AG10803 (cell line): ENCODE measurements at regions not wholly inside any gene's neighbourhood (a gene's known extent, or its start where the extent isn't known, plus 50 kb on each side); places are given as distances from the start of the nearest gene placed in this dataset.
A peak's percentile ranks its signal among the peaks of the same experiment; 100 is the strongest.

Experiments
- DNase-seq: peaks from one replicate; pipeline ENCODE4 v3.0.0; 2010; ENCODE audit warnings: low read depth
- H3K4me3 ChIP-seq: 2 replicates; pipeline ENCODE4 v1.5.1; 2011; ENCODE audit warnings: mild to moderate bottlenecking, low read length, control low read depth
- TF ChIP-seq, protein P1 (sequence below): conservative IDR thresholded peaks from 2 replicates; pipeline ENCODE4 v1.5.1; 2011; ENCODE audit warnings: mild to moderate bottlenecking, low read length, control low read depth, inconsistent platforms

DNA sequence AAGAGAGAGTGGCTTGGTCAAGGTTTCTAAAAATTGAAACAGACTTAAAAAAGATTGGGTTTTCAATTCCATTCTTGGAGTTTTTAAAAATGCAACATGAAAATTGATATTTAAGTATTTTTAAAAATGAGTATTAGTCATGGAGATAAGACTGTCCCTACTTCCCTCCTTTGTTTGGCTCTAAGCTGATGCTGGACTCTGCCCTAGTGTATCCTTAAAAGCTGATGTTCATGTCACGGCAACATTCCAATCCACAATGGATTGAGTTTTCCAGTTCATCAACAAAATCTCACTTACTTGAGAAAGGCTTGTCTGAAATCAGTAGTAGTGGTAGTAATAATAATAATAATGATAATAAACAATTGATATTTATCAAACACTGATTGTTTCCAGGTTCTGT is 119.0 kb upstream of the SLC38A2 start:
- DNase-seq: no peak
- TF ChIP-seq, protein P1, sequence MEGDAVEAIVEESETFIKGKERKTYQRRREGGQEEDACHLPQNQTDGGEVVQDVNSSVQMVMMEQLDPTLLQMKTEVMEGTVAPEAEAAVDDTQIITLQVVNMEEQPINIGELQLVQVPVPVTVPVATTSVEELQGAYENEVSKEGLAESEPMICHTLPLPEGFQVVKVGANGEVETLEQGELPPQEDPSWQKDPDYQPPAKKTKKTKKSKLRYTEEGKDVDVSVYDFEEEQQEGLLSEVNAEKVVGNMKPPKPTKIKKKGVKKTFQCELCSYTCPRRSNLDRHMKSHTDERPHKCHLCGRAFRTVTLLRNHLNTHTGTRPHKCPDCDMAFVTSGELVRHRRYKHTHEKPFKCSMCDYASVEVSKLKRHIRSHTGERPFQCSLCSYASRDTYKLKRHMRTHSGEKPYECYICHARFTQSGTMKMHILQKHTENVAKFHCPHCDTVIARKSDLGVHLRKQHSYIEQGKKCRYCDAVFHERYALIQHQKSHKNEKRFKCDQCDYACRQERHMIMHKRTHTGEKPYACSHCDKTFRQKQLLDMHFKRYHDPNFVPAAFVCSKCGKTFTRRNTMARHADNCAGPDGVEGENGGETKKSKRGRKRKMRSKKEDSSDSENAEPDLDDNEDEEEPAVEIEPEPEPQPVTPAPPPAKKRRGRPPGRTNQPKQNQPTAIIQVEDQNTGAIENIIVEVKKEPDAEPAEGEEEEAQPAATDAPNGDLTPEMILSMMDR: no peak
- H3K4me3 ChIP-seq: no peak overlapping the region

DNA sequence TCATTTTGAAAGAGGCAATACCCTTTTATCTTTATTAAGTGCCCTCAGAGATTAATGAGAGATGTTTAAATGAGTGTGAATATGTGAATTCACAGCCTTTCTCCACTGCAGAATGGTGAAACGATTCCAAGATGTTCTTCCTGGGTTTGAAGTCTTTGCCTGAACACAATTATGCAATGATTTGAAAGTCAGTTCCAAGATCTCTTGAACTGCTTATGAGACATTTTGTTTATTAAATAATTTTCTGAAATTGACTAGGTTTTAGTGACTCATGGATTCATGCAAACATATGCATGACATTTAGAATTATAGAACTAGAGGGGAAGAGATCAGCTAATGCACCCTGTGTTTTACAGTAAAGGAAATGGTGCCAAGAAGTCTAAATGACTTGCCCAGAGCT is 118.1 kb upstream of the SLC38A2 start:
- TF ChIP-seq, protein P1: no peak

DNA sequence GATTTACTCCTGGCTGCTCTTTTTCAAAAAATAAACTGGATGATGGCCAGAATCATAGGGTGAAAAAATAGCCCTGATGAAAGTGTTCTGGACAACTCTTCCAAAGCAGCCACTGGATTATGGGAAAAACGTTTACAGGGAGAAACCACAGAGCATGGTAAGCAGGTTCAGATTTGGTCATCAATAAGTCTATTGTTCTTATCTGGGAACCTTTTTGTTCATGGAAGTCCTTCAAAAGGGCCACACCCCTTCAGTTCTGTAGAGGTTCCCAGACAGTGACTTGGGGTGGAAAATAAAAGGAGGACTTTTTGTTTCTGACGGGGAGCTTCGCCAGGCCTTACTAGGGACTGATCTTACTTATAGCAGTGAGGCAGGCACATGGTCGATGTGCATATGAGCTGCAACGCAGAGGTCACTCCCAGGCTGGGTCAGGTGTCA is 117.4 kb upstream of the SLC38A2 start:
- peak; percentile 26 for DNase-seq
- H3K4me3 ChIP-seq: no peak overlapping the region
- TF ChIP-seq, protein P1: no peak

More for the DNA sequence above, 118.1 kb upstream of the SLC38A2 start:
- no peak overlapping the region for H3K4me3 ChIP-seq
- peak; percentile 75 for DNase-seq

DNA sequence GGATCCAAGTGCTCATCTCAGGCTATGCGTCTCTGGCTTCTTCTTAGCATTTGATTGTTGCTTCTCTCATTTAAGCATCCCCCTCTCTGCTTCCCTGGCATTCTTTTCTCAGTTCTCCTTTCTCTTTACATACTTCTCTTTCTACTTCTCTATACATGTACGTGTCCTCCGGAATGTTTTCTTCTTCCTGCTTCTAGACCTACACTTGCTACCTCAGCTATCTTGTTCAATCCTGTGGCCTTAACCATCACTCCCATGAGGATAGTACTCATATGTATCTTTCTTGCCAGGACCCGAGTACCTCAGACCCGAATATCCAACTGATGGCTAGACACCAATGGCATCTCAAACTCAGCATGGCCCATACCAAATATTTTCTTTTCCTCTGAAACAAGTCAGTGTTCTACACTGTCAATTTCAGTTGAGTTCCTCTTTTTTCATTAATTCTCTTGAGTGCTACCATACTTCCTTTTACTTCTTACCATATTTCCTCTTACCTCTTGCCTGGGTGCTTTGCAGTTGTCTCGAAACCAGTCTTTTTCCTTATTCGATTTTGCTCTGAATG is 115.1 kb upstream of the SLC38A2 start:
- TF ChIP-seq, protein P1: no peak
- no peak for DNase-seq
- no peak overlapping the region for H3K4me3 ChIP-seq

DNA sequence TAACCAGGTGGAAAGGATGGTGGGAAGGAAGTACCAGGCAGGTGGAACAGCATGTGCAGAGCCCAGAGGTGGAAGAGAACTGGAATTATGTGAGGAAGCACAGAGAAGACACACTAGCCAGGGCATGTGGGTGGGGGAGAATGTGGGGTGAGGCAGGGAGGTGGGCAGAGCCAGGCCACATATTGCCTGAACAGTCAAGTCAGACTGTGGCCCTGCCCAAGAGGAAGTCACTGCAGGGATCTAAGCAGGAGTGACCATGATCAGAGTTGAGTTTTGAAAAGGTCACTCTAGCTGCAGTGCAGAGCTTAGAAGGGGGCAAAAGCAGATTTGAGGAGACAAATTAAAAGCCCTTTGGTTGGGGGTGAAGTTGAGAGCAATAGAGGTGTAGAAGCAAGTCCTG is 114.0 kb upstream of the SLC38A2 start:
- TF ChIP-seq, protein P1: no peak
- DNase-seq: no peak
- no peak overlapping the region for H3K4me3 ChIP-seq

DNA sequence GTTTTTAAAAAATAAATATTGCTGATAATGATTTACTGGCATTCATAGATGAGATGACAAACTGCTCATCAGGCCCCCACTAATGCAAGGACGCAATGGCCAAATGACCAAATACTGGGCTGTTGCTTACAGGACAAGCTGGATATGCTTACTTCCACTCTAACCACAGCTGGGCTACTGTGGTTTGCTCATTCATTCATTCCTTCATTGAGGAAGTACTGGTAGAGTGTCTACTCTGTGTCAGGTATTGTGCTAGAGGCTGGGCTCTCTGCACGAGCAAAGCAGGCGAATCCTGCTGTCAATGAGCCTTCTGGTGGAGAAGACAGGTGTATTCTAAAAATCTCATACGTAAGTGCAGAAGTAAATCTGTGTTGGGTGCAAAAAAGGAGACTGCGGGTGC is 113.3 kb upstream of the SLC38A2 start:
- no peak for DNase-seq
- TF ChIP-seq, protein P1: no peak
- no peak overlapping the region for H3K4me3 ChIP-seq

DNA sequence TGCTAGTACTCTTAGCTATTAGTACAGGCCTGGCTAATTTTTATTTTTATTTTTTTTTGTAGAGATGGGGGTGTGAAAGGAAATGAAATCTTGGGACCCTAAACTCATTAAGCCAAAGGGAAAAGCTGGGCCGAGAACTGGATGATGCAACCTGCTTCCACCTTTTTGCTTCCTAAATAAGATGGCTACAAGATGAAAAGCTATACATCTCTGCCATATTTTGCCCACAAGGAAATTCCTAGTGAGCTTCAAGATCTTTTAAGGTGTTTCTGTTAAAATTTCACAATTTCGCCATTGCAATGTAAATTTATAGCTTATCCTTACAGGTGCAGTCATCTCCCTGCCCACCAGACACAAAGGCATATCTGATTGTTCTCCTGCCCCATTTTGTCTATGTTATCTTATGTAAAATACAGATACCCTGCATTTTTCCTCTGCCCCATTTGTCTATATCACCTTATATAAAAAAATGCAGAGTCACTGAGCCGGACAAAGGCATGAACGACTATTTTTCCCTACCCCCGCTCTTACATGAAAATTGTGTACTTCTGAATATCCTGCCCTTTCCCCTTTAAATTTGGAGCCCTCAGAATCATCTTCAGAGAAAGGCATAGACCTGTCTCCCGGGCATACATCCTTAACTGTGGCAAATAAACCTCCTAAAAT is 112.0 kb upstream of the SLC38A2 start:
- no peak for DNase-seq
- H3K4me3 ChIP-seq: no peak overlapping the region
- TF ChIP-seq, protein P1: no peak
